ENCODE measurements at regions not wholly inside any gene's neighbourhood (a gene's known extent, or its start where the extent isn't known, plus 50 kb on each side); places are given as distances from the start of the nearest gene placed in this dataset.

- TF ChIP-seq CTCF (IDR thresholded peaks at IDR 0.05), result no peak
- TF ChIP-seq POLR2AphosphoS5 (IDR thresholded peaks at IDR 0.05), result no peak
Observed at GRCh38 chr4:121477480-121477879, 96.7 kb upstream of the QRFPR start.

Data from prostate gland (tissue), 2 donors.